ENCODE measurements at regions not wholly inside any gene's neighbourhood (a gene's known extent, or its start where the extent isn't known, plus 50 kb on each side); places are given as distances from the start of the nearest gene placed in this dataset.

GRCh38 chr18:4854671-4855070 lies 342.4 kb downstream of the AKAIN1 start:
- no peak for DNase-seq (ENCODE audit: low spot score)

GRCh38 chr18:4851301-4851976 lies 345.6 kb downstream of the AKAIN1 start:
- DNase-seq (ENCODE audit: low spot score), result no peak

- peak; percentile 21 for DNase-seq (ENCODE audit: low spot score)
These were observed 350.0 kb downstream of the AKAIN1 start for GRCh38 chr18:4847056-4847455.

GRCh38 chr18:4844320-4844719 lies 352.7 kb downstream of the AKAIN1 start:
- DNase-seq (ENCODE audit: low spot score), result no peak

- no peak for DNase-seq (ENCODE audit: low spot score)
These were observed 353.3 kb downstream of the AKAIN1 start for GRCh38 chr18:4843771-4844170.

GRCh38 chr18:4842751-4843150 lies 354.3 kb downstream of the AKAIN1 start:
- no peak for DNase-seq (ENCODE audit: low spot score)

GRCh38 chr18:4842287-4842686 lies 354.8 kb downstream of the AKAIN1 start:
- DNase-seq (ENCODE audit: low spot score), result no peak

GRCh38 chr18:4839639-4840038 lies 357.4 kb downstream of the AKAIN1 start:
- DNase-seq (ENCODE audit: low spot score), result no peak

GRCh38 chr18:4836141-4836540 lies 360.9 kb downstream of the AKAIN1 start:
- DNase-seq (ENCODE audit: low spot score), result peak; percentile 38

- no peak for DNase-seq (ENCODE audit: low spot score)
These were observed 365.2 kb downstream of the AKAIN1 start for GRCh38 chr18:4831791-4832375.

GRCh38 chr18:4831127-4831526 lies 365.9 kb downstream of the AKAIN1 start:
- no peak for DNase-seq (ENCODE audit: low spot score)

GRCh38 chr18:4823091-4823490 lies 368.0 kb upstream of the DLGAP1 start:
- no peak for DNase-seq (ENCODE audit: low spot score)

- DNase-seq (ENCODE audit: low spot score), result no peak
These were observed 366.7 kb upstream of the DLGAP1 start for GRCh38 chr18:4821801-4822200.

GRCh38 chr18:4817665-4818064 lies 362.6 kb upstream of the DLGAP1 start:
- DNase-seq (ENCODE audit: low spot score), result no peak

- DNase-seq (ENCODE audit: low spot score), result no peak
These were observed 358.6 kb upstream of the DLGAP1 start for GRCh38 chr18:4813708-4814107.

- no peak for DNase-seq (ENCODE audit: low spot score)
These were observed 353.8 kb upstream of the DLGAP1 start for GRCh38 chr18:4808891-4809290.

GRCh38 chr18:4807604-4808293 lies 352.6 kb upstream of the DLGAP1 start:
- no peak for DNase-seq (ENCODE audit: low spot score)

GRCh38 chr18:4806331-4806730 lies 351.2 kb upstream of the DLGAP1 start:
- DNase-seq (ENCODE audit: low spot score), result no peak

- no peak for DNase-seq (ENCODE audit: low spot score)
These were observed 347.2 kb upstream of the DLGAP1 start for GRCh38 chr18:4802296-4802695.

GRCh38 chr18:4801151-4801550 lies 346.0 kb upstream of the DLGAP1 start:
- DNase-seq (ENCODE audit: low spot score), result no peak

- no peak for DNase-seq (ENCODE audit: low spot score)
These were observed 342.0 kb upstream of the DLGAP1 start for GRCh38 chr18:4797002-4797685.

- no peak for DNase-seq (ENCODE audit: low spot score)
These were observed 334.4 kb upstream of the DLGAP1 start for GRCh38 chr18:4789506-4789905.

- DNase-seq (ENCODE audit: low spot score), result no peak
These were observed 326.8 kb upstream of the DLGAP1 start for GRCh38 chr18:4781873-4782272.
